ENCODE measurements at regions not wholly inside any gene's neighbourhood (a gene's known extent, or its start where the extent isn't known, plus 50 kb on each side); places are given as distances from the start of the nearest gene placed in this dataset.

DNA sequence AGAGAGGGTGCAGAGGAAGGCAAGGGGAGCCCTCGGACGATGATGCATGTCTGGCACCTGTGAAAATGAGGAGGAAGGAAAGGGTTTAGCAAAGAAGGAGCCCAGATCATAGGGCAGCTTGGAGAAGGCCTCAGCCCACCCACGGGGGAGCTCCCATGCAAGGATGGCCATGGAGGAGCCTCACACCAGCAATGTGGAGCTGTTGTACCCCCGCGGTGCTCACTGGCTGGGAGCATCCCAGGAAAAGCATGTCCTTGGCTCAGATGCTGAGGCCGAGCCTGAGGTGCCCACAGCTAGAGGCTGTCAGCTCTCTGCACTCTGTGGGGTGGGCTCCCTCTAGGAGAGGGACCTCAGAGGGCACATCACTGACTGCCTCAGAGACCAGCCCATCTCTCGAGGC, 622.6 kb downstream of the AACS start:
- TF ChIP-seq, protein P1, sequence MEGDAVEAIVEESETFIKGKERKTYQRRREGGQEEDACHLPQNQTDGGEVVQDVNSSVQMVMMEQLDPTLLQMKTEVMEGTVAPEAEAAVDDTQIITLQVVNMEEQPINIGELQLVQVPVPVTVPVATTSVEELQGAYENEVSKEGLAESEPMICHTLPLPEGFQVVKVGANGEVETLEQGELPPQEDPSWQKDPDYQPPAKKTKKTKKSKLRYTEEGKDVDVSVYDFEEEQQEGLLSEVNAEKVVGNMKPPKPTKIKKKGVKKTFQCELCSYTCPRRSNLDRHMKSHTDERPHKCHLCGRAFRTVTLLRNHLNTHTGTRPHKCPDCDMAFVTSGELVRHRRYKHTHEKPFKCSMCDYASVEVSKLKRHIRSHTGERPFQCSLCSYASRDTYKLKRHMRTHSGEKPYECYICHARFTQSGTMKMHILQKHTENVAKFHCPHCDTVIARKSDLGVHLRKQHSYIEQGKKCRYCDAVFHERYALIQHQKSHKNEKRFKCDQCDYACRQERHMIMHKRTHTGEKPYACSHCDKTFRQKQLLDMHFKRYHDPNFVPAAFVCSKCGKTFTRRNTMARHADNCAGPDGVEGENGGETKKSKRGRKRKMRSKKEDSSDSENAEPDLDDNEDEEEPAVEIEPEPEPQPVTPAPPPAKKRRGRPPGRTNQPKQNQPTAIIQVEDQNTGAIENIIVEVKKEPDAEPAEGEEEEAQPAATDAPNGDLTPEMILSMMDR (IDR thresholded peaks at IDR 0.05): no peak
- no peak for TF ChIP-seq POLR2A (IDR thresholded peaks at IDR 0.05)

Measured in heart left ventricle (tissue), 13 donors.